HL-60 (cell line): ENCODE measurements at regions not wholly inside any gene's neighbourhood (a gene's known extent, or its start where the extent isn't known, plus 50 kb on each side); places are given as distances from the start of the nearest gene placed in this dataset.

ENCODE experiments used
- GABPA ChIP-seq: IDR thresholded peaks from 2 replicates; pipeline ENCODE4 v1.6.1; 2012; ENCODE audit warnings: low read depth
- POLR2AphosphoS5 ChIP-seq: IDR thresholded peaks from 2 replicates; pipeline ENCODE4 v1.6.1; 2012; ENCODE audit warnings: low read depth
- TF ChIP-seq, protein P1 (sequence below): IDR thresholded peaks from one replicate; pipeline ENCODE4 v1.5.1; 2011; ENCODE audit warnings: low read length, control low read depth, inconsistent platforms; ENCODE audit not compliant: insufficient read depth

DNA sequence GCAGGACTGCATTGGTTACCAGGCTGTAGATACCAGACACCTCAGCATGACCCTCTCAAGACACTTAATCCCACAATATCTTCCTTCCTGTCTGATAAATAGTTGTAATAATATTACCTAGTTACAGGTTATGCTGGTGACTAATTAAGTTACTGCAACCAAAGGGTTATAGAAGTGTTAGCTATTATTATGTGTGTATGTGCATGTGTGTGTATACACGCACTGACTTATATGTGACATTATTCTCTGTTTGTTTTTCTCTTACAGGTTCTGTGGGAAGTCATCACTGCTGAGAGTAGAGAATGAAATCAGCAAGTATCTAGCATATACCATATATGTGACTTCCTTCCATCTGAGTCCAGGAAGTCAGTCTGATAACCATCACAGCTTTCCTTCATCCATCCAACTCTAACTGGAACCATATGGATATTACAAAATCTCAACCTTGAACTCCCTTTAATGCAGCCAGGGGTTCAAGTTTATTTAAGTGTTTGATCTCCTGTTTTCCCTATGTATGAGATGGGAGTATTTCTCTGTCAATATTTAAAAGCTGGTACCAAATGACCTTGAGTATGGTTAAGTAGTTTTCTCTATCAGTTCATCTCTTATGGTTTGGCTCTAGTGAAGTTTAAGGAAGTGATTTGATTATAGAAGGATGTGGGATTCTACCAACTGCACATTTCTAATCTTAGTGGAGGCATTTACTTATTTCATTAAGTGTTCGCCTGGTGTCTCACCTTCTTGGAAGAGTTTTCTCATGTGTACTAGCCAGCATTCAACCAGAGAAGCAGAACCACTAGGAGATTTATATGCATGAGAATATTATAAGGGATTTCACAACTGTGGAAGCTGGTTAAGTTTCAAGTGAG is 313.2 kb downstream of the HIVEP2 start:
- TF ChIP-seq, protein P1, sequence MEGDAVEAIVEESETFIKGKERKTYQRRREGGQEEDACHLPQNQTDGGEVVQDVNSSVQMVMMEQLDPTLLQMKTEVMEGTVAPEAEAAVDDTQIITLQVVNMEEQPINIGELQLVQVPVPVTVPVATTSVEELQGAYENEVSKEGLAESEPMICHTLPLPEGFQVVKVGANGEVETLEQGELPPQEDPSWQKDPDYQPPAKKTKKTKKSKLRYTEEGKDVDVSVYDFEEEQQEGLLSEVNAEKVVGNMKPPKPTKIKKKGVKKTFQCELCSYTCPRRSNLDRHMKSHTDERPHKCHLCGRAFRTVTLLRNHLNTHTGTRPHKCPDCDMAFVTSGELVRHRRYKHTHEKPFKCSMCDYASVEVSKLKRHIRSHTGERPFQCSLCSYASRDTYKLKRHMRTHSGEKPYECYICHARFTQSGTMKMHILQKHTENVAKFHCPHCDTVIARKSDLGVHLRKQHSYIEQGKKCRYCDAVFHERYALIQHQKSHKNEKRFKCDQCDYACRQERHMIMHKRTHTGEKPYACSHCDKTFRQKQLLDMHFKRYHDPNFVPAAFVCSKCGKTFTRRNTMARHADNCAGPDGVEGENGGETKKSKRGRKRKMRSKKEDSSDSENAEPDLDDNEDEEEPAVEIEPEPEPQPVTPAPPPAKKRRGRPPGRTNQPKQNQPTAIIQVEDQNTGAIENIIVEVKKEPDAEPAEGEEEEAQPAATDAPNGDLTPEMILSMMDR, result no peak
- TF ChIP-seq GABPA (no peak), POLR2AphosphoS5 (no peak)
